GM10266 (cell line): ENCODE measurements at regions not wholly inside any gene's neighbourhood (a gene's known extent, or its start where the extent isn't known, plus 50 kb on each side); places are given as distances from the start of the nearest gene placed in this dataset.

ENCODE experiments used
- DNase-seq: peaks from one replicate; pipeline ENCODE4 v3.0.0; 2012; ENCODE audit errors: extremely low spot score
- CTCF ChIP-seq: IDR thresholded peaks from 2 replicates; pipeline ENCODE4 v1.5.1; 2012; ENCODE audit warnings: mild to moderate bottlenecking, low read depth; ENCODE audit not compliant: control insufficient read depth, insufficient read depth; ENCODE audit errors: missing control alignments

GRCh38 chr20:24797113-24797512 is 152.0 kb upstream of the CST7 start:
- DNase-seq = no peak
- TF ChIP-seq CTCF = no peak

- DNase-seq = no peak
- TF ChIP-seq CTCF = no peak
These were observed 151.1 kb upstream of the CST7 start for GRCh38 chr20:24797745-24798655.

GRCh38 chr20:24798930-24799705 is 150.0 kb upstream of the CST7 start:
- no peak for DNase-seq
- no peak for TF ChIP-seq CTCF

- no peak for DNase-seq
- TF ChIP-seq CTCF = no peak
These were observed 149.0 kb upstream of the CST7 start for GRCh38 chr20:24799971-24800580.

- TF ChIP-seq CTCF = no peak
- DNase-seq = no peak
These were observed 146.7 kb upstream of the CST7 start for GRCh38 chr20:24802286-24802820.

- no peak for TF ChIP-seq CTCF
- DNase-seq = no peak
These were observed 144.4 kb upstream of the CST7 start for GRCh38 chr20:24804481-24805206.
